Right lobe of liver (tissue), 6 donors: ENCODE measurements at regions not wholly inside any gene's neighbourhood (a gene's known extent, or its start where the extent isn't known, plus 50 kb on each side); places are given as distances from the start of the nearest gene placed in this dataset.

Source experiments
- ATAC-seq, 4 donors: fragments of 200-7000 bp; cut with Tn5 transposase; one replicate each; pipeline ENCODE4 v1.9.1; 2020; ENCODE audit warnings: mild to moderate bottlenecking in 4 of 4, moderate library complexity in 4 of 4
- DNase-seq, 3 donors: peaks; one replicate each; pipeline ENCODE4 v3.0.0-alpha.2; 2020
- H3K27ac ChIP-seq, 3 donors: fragments of 200-600 bp; one replicate each; pipeline ENCODE4 v1.8.0; 2022
- H3K27me3 ChIP-seq, 2 donors: fragments of 200-600 bp; one replicate each; pipeline ENCODE4 v1.8.0; 2022
- H3K36me3 ChIP-seq, 4 donors: fragments of 200-600 bp; sonication (generic) in 1 of 4; one replicate each; pipeline versions ENCODE4 v1.5.1 to v1.8.0; 2017 to 2022; ENCODE audit warnings: control low read depth in 1 of 4
- H3K4me1 ChIP-seq, 4 donors: fragments of 200-600 bp; sonication (generic) in 1 of 4; one replicate each; pipeline versions ENCODE4 v1.5.1 to v1.8.0; 2017 to 2022; ENCODE audit warnings: control low read depth in 1 of 4
- H3K4me3 ChIP-seq, 3 donors: fragments of 200-600 bp; one replicate each; pipeline ENCODE4 v1.8.0; 2022
- H3K9me3 ChIP-seq, 4 donors: fragments of 200-600 bp; sonication (generic) in 1 of 4; one replicate each; pipeline versions ENCODE4 v1.5.1 to v1.8.0; 2017 to 2022; ENCODE audit warnings: control low read depth in 1 of 4
- CTCF ChIP-seq, 4 donors: fragments of 200-600 bp in 3 of 4; fragments of 450-650 bp in 1 of 4; IDR thresholded peaks; one replicate each; pipeline versions ENCODE4 v1.5.1 to v1.8.0; 2016 to 2022; ENCODE audit warnings: antibody characterized with exemption in 4 of 4, mild to moderate bottlenecking in 2 of 4
- POLR2A ChIP-seq: fragments of 450-650 bp; IDR thresholded peaks from one replicate; pipeline ENCODE4 v1.6.1; 2017; ENCODE audit warnings: antibody characterized with exemption, mild to moderate bottlenecking
- WGBS: methylation state at CpG from one replicate; pipeline ENCODE4 v1.1.6; 2018; ENCODE audit warnings: low coverage, low lambda C conversion rate; ENCODE audit not compliant: insufficient coverage; ENCODE audit errors: missing lambda C conversion rate; 5-methylcytosine and 5-hydroxymethylcytosine counted together
- intact Hi-C, 2 donors: fragments of 100-400 bp; cut with DNase I; formaldehyde crosslinking; loops; one replicate each; pipeline versions ENCODE4 v1.11.2 to v1.14.1; 2022
- donor health status: DM: no; HTN: yes; CAD: no.
- donor health status: DM: no; HTN: no; CAD: no.
- donor health status: DM: no; HTN: no; CAD: no.
- donor health status: DM: no; HTN: yes; CAD: no.
- donor health status: DM: no; HTN: yes; CAD: no.

GRCh38 chr3:7876741-7877297, 624.8 kb upstream of the LMCD1 start:
- no peak overlapping the region for H3K4me3 ChIP-seq
- 50% methylated on average over 3 of the region's 3 CpGs for WGBS
- no peaks in the 10 kb centered on the region for H3K36me3 ChIP-seq
- H3K9me3 ChIP-seq, result no peaks in the 10 kb centered on the region
- H3K27me3 ChIP-seq, result no peaks in the 10 kb centered on the region
- TF ChIP-seq CTCF (IDR thresholded peaks at IDR 0.05) (no peak), POLR2A (no peak)
- no peak overlapping the region for H3K27ac ChIP-seq
- ATAC-seq (no peak), DNase-seq (no peak)
- intact Hi-C loops, result no loop called here
- no peaks in the 10 kb centered on the region for H3K4me1 ChIP-seq

- Histone ChIP-seq H3K4me3 (no peak overlapping the region), H3K27me3 (no peaks in the 10 kb centered on the region), H3K27ac (no peak overlapping the region), H3K4me1 (no peaks in the 10 kb centered on the region), H3K9me3 (no peaks in the 10 kb centered on the region), H3K36me3 (no peaks in the 10 kb centered on the region)
- 54% methylated on average over 5 of the region's 5 CpGs for WGBS
- TF ChIP-seq CTCF (IDR thresholded peaks at IDR 0.05) (no peak), POLR2A (no peak)
- DNase-seq (no peak), ATAC-seq (no peak)
- intact Hi-C loops, result no loop called here
Observed at GRCh38 chr3:7877312-7877711, 624.3 kb upstream of the LMCD1 start.

- intact Hi-C loops, result no loop called here
- WGBS, result 43% methylated on average over 1 of the region's 1 CpG
- TF ChIP-seq CTCF (IDR thresholded peaks at IDR 0.05) (no peak), POLR2A (no peak)
- Histone ChIP-seq H3K27ac (no peak overlapping the region), H3K9me3 (no peaks in the 10 kb centered on the region), H3K4me3 (no peak overlapping the region), H3K36me3 (no peaks in the 10 kb centered on the region), H3K27me3 (no peaks in the 10 kb centered on the region), H3K4me1 (no peaks in the 10 kb centered on the region)
- DNase-seq, result no peak
- no peak for ATAC-seq
Observed at GRCh38 chr3:7879572-7879971, 622.1 kb upstream of the LMCD1 start.

GRCh38 chr3:7881946-7882345, 619.7 kb upstream of the LMCD1 start:
- Histone ChIP-seq H3K9me3 (no peaks in the 10 kb centered on the region), H3K4me3 (no peak overlapping the region), H3K27ac (no peak overlapping the region), H3K4me1 (no peaks in the 10 kb centered on the region), H3K27me3 (no peaks in the 10 kb centered on the region), H3K36me3 (no peaks in the 10 kb centered on the region)
- intact Hi-C loops, result no loop called here
- DNase-seq, result no peak
- TF ChIP-seq CTCF (IDR thresholded peaks at IDR 0.05) (no peak), POLR2A (no peak)
- 50% methylated on average over 2 of the region's 2 CpGs for WGBS
- ATAC-seq, result no peak

GRCh38 chr3:7897655-7898054, 604.0 kb upstream of the LMCD1 start:
- Histone ChIP-seq H3K27ac (no peak overlapping the region), H3K36me3 (no peaks in the 10 kb centered on the region), H3K4me1 (no peaks in the 10 kb centered on the region), H3K27me3 (no peaks in the 10 kb centered on the region), H3K9me3 (no peaks in the 10 kb centered on the region), H3K4me3 (no peak overlapping the region)
- intact Hi-C loops, result no loop called here
- TF ChIP-seq CTCF (IDR thresholded peaks at IDR 0.05) (no peak), POLR2A (no peak)
- WGBS, result 54% methylated on average over 4 of the region's 5 CpGs
- DNase-seq (no peak), ATAC-seq (no peak)
